ENCODE measurements at regions not wholly inside any gene's neighbourhood (a gene's known extent, or its start where the extent isn't known, plus 50 kb on each side); places are given as distances from the start of the nearest gene placed in this dataset.

GRCh38 chr2:35416391-35417140 is 939.0 kb upstream of the CRIM1 start:
- TF ChIP-seq POLR2A (IDR thresholded peaks at IDR 0.05) (no peak), CTCF (IDR thresholded peaks at IDR 0.05) (no peak)

Measured in uterus (tissue), 2 donors.